Midbrain (tissue), 1 donor: ENCODE measurements at regions not wholly inside any gene's neighbourhood (a gene's known extent, or its start where the extent isn't known, plus 50 kb on each side); places are given as distances from the start of the nearest gene placed in this dataset.
"Not testable (repeated sequence)": the region's sequence is repeated elsewhere in the genome, so short reads cannot be mapped to it uniquely, and the experiment has no call there.

ENCODE experiments used
- DNase-seq: peaks from one replicate; lab custom pipeline; 2025; lab: John Stamatoyannopoulos, UW

GRCh38 chr5:17326600-17327037 lies 109.2 kb downstream of the BASP1 start:
- DNase-seq: no peak

GRCh38 chr5:17327048-17327625 lies 109.7 kb downstream of the BASP1 start:
- DNase-seq: no peak

- DNase-seq: no peak
Observed at GRCh38 chr5:17329571-17329970, 112.1 kb downstream of the BASP1 start.

GRCh38 chr5:17330386-17330785 lies 113.0 kb downstream of the BASP1 start:
- no peak for DNase-seq

GRCh38 chr5:17331651-17332050 lies 114.2 kb downstream of the BASP1 start:
- DNase-seq: no peak

- no peak for DNase-seq
Observed at GRCh38 chr5:17333755-17334154, 116.3 kb downstream of the BASP1 start.

GRCh38 chr5:17336054-17336453 lies 118.6 kb downstream of the BASP1 start:
- DNase-seq: no peak

GRCh38 chr5:17336723-17337122 lies 119.3 kb downstream of the BASP1 start:
- not testable (repeated sequence) for DNase-seq

- no peak for DNase-seq
Observed at GRCh38 chr5:17339841-17340240, 122.4 kb downstream of the BASP1 start.

- no peak for DNase-seq
Observed at GRCh38 chr5:17340379-17340778, 122.9 kb downstream of the BASP1 start.

- DNase-seq: no peak
Observed at GRCh38 chr5:17340819-17341218, 123.4 kb downstream of the BASP1 start.

- no peak for DNase-seq
Observed at GRCh38 chr5:17343675-17344074, 126.2 kb downstream of the BASP1 start.

- no peak for DNase-seq
Observed at GRCh38 chr5:17346811-17347210, 129.4 kb downstream of the BASP1 start.

- DNase-seq: no peak
Observed at GRCh38 chr5:17352223-17352622, 134.8 kb downstream of the BASP1 start.

GRCh38 chr5:17354265-17354664 lies 136.8 kb downstream of the BASP1 start:
- DNase-seq: no peak

GRCh38 chr5:17355586-17356346 lies 138.3 kb downstream of the BASP1 start:
- no peak for DNase-seq

GRCh38 chr5:17356551-17356950 lies 139.1 kb downstream of the BASP1 start:
- no peak for DNase-seq

GRCh38 chr5:17357504-17357903 lies 140.1 kb downstream of the BASP1 start:
- no peak for DNase-seq

GRCh38 chr5:17358031-17358430 lies 140.0 kb upstream of the TAF11L2 start:
- DNase-seq: no peak

GRCh38 chr5:17359451-17360011 lies 138.5 kb upstream of the TAF11L2 start:
- no peak for DNase-seq

GRCh38 chr5:17360879-17361278 lies 137.2 kb upstream of the TAF11L2 start:
- no peak for DNase-seq

- no peak for DNase-seq
Observed at GRCh38 chr5:17361331-17361730, 136.7 kb upstream of the TAF11L2 start.
